Neural cell (in vitro differentiated cells): ENCODE measurements at regions not wholly inside any gene's neighbourhood (a gene's known extent, or its start where the extent isn't known, plus 50 kb on each side); places are given as distances from the start of the nearest gene placed in this dataset.

Experiments
- EP300 ChIP-seq: fragments of 450-650 bp; conservative IDR thresholded peaks from 2 replicates; pipeline ENCODE4 v1.6.1; 2014; ENCODE audit warnings: antibody characterized with exemption, mild to moderate bottlenecking, moderate library complexity; ENCODE audit not compliant: poor library complexity, severe bottlenecking
- EZH2 ChIP-seq: fragments of 200-600, 300-800 bp; shearing (Covaris generic), sonication (generic); IDR thresholded peaks from 2 replicates; pipeline ENCODE4 v1.6.1; 2014; ENCODE audit warnings: antibody characterized with exemption, low read length, borderline replicate concordance, mild to moderate bottlenecking; ENCODE audit not compliant: insufficient read depth, poor library complexity, severe bottlenecking
- MXI1 ChIP-seq: fragments of 450-650 bp; conservative IDR thresholded peaks from 2 replicates; pipeline ENCODE4 v1.6.1; 2014; ENCODE audit warnings: antibody characterized with exemption, mild to moderate bottlenecking; ENCODE audit not compliant: poor library complexity, severe bottlenecking
- POLR2AphosphoS5 ChIP-seq: IDR thresholded peaks from 2 replicates; pipeline ENCODE4 v1.6.1; 2012
- RAD21 ChIP-seq: fragments of 450-650 bp; conservative IDR thresholded peaks from 2 replicates; pipeline ENCODE4 v1.6.1; 2014; ENCODE audit warnings: antibody characterized with exemption, mild to moderate bottlenecking, moderate library complexity
- SMC3 ChIP-seq: fragments of 450-650 bp; conservative IDR thresholded peaks from 2 replicates; pipeline ENCODE4 v1.6.1; 2014; ENCODE audit warnings: antibody characterized with exemption, mild to moderate bottlenecking, moderate library complexity; ENCODE audit not compliant: poor library complexity
- TAF1 ChIP-seq: IDR thresholded peaks from 2 replicates; pipeline ENCODE4 v1.6.1; 2012; ENCODE audit warnings: low read depth
- TF ChIP-seq, protein P1 (sequence below): fragments of 450-650 bp; IDR thresholded peaks from 2 replicates; pipeline ENCODE4 v1.5.1; 2014; ENCODE audit warnings: antibody characterized with exemption, mild to moderate bottlenecking, moderate library complexity; ENCODE audit not compliant: poor library complexity, severe bottlenecking
- TF ChIP-seq, protein P2 (sequence below): IDR thresholded peaks from 2 replicates; pipeline ENCODE4 v1.6.1; 2012; ENCODE audit warnings: borderline replicate concordance

DNA sequence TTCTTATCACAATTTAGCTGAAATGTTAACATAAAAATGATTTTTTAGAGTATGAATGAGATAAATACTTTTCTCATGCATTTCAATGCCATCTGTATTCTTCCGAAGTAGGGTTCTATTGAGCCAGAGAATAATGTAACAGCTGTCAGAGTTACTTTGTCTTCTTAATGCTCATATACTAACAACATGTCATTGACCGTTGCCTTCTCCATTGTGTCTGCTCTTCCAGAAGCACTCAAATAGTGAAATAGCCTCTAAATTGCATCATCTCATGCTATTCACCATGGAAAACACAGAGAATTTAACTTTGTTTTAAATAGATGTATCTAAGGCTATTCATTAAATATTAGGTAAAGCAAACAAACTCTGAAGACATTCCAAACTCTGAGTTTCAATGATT is 1875.9 kb upstream of the CDH9 start:
- TF ChIP-seq, protein P1, sequence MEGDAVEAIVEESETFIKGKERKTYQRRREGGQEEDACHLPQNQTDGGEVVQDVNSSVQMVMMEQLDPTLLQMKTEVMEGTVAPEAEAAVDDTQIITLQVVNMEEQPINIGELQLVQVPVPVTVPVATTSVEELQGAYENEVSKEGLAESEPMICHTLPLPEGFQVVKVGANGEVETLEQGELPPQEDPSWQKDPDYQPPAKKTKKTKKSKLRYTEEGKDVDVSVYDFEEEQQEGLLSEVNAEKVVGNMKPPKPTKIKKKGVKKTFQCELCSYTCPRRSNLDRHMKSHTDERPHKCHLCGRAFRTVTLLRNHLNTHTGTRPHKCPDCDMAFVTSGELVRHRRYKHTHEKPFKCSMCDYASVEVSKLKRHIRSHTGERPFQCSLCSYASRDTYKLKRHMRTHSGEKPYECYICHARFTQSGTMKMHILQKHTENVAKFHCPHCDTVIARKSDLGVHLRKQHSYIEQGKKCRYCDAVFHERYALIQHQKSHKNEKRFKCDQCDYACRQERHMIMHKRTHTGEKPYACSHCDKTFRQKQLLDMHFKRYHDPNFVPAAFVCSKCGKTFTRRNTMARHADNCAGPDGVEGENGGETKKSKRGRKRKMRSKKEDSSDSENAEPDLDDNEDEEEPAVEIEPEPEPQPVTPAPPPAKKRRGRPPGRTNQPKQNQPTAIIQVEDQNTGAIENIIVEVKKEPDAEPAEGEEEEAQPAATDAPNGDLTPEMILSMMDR, result no peak
- TF ChIP-seq EZH2, result no peak
- no peak for TF ChIP-seq RAD21
- peak; percentile 66 for TF ChIP-seq POLR2AphosphoS5
- TF ChIP-seq SMC3, result no peak
- TF ChIP-seq EP300, result peak; percentile 73
- TF ChIP-seq TAF1, result no peak
- TF ChIP-seq, protein P2, sequence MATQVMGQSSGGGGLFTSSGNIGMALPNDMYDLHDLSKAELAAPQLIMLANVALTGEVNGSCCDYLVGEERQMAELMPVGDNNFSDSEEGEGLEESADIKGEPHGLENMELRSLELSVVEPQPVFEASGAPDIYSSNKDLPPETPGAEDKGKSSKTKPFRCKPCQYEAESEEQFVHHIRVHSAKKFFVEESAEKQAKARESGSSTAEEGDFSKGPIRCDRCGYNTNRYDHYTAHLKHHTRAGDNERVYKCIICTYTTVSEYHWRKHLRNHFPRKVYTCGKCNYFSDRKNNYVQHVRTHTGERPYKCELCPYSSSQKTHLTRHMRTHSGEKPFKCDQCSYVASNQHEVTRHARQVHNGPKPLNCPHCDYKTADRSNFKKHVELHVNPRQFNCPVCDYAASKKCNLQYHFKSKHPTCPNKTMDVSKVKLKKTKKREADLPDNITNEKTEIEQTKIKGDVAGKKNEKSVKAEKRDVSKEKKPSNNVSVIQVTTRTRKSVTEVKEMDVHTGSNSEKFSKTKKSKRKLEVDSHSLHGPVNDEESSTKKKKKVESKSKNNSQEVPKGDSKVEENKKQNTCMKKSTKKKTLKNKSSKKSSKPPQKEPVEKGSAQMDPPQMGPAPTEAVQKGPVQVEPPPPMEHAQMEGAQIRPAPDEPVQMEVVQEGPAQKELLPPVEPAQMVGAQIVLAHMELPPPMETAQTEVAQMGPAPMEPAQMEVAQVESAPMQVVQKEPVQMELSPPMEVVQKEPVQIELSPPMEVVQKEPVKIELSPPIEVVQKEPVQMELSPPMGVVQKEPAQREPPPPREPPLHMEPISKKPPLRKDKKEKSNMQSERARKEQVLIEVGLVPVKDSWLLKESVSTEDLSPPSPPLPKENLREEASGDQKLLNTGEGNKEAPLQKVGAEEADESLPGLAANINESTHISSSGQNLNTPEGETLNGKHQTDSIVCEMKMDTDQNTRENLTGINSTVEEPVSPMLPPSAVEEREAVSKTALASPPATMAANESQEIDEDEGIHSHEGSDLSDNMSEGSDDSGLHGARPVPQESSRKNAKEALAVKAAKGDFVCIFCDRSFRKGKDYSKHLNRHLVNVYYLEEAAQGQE, result no peak
- no peak for TF ChIP-seq MXI1
